ENCODE measurements at regions not wholly inside any gene's neighbourhood (a gene's known extent, or its start where the extent isn't known, plus 50 kb on each side); places are given as distances from the start of the nearest gene placed in this dataset.
"Not testable (repeated sequence)": the region's sequence is repeated elsewhere in the genome, so short reads cannot be mapped to it uniquely, and the experiment has no call there.

DNA sequence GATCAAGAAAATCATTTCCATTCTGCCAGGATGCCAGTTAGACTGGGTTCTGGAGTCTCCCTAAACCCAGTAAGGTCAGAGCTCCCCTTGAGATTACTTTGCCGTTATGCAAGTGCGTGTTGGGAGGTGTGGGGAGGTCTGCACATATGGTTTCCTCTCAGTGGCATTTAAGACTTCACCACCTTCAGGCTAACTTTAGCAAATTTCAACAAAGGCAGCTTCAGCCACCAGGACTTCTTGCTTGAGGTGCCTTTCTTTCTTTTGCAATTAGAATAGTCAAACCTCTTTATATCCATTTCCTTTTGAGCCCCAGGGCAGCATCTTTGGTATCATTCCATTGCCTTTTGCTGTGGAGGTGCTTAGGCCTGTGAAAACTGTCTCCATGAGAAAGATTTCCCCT is 117.2 kb upstream of the CCND2 start:
- DNase-seq (ENCODE audit: low read depth), result no peak

DNA sequence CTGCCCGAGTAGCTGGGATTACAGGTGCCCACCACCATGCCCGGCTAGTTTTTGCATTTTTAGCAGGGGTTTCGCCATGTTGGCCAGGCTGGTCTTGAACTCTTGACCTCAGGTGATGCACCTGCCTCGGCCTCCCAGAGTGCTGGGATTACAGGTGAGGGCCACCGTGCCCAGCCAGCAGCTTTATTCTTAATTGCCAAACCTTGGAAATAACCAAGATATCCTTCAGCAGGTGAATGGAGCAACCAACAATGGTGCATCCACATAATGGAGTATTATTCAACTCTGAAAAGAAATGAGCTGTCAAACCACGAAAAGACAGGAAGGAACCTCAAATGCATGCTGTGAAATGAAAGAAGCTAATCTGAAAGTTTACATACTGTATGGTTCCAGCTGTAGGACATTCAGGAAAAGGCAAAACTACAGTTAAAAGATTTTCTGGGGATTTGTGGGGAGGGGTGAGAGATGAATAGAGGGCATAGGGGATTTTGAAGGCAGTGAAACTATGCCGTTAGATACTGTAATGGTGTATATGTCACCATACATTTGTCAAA is 118.8 kb upstream of the CCND2 start:
- DNase-seq (ENCODE audit: low read depth), result no peak

DNA sequence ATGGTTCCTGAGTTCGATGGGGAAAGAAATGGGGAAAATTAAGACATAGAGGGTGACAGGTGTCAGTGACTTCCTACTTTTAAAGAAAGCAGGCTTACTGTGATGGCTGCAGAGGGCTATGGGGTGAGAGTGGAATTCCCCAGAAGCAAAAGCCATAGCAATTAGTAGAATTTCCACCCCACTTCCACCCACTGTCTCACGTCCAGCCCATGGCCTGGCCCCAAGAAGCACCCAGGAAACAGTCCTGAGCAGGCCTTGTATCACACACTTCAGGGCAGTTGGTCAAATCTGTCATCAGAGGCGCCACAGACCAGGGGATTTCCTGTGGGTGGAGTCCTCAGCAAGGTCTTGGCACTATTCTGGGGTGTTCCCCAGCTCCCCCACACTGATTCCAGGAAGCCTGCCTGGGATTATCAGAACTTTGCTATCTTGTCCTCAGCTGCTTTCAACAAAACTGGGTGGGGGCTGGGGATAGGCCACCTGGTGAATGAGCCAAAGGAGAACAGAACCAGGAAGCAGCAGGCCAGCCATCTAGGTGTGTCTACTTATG is 120.1 kb upstream of the CCND2 start:
- no peak for DNase-seq (ENCODE audit: low read depth)

DNA sequence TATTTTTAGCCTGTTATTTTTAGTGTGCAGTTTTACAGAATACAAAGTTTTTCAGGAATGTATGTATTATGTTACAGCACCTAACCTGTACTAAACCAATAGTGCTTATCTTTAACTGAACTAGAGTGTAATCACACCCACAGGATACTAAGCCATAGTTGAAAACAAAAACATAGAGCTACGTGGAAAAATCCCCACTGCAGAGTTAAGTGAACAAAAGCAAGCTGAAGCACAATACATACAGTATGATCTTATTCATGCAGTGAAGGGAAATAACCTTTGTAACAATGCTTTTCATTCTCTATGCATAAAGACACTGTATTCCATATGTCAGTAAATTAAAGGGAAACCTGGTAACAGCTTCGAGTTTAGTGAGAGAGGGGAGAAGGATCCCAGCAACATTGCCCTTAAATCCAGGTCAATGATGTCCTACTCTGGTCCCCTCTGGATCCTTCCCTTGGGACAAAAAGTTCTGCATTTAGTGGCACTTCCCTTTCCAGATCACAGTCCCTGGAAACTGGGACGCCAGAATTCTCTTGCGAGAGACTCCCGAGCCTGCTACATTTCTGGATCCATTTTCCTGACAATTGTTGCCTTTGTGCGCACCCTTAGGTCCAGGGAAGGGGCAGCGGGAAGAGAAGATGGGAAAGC is 121.3 kb upstream of the CCND2 start:
- DNase-seq (ENCODE audit: low read depth), result no peak

DNA sequence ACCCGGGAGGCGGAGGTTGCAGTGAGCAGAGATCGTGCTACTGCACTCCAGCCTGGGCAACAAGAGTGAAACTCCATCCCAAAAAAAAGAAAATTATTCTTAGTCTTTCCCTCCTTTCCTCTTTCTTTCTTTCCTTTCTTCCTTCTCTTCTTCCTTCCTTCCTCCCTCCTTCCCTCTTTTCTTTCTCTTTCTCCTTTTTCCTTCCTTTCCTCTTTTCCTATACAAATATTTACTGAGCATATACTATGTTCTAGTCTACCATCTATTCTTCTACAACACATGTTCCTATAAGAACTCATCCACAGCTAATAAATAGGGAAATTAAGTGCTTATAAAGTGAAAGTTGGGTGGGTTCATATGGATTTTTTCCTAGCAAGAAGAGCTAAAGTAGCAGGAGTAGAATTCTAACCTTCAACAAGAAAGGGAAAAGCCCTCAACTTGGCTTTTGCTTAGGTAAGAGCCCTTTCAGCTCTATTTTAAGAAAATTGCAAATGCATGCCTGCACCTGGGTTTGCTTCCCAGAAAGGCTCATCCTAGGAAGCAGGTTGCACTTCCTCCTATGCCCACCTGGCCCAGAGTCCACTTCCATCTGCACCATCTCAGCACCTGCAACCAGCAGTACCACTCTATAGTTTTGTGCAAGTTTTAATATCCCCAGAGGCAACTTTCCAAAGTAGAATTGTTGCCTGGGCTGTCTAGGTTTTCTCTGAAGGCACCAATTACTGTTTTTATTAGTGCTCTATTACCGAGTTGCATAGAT is 122.0 kb upstream of the CCND2 start:
- DNase-seq (ENCODE audit: low read depth), result no peak

DNA sequence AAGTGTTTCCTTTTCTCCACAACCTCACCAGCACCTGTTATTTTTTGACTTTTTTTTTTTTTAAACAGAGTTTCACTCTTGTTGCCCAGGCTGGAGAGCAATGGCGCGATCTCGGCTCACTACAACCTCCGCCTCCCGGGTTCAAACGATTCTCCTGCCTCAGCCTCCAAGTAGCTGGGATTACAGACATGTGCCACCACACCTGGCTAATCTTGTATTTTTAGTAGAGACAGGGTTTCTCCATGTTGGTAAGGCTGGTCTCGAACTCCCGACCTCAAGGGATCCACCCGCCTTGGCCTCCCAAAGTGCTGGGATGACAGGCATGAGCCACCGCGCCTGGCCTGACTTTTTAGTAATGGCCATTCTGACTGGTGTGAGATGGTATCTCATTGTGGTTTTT is 123.2 kb upstream of the CCND2 start:
- DNase-seq (ENCODE audit: low read depth), result not testable (repeated sequence)

DNA sequence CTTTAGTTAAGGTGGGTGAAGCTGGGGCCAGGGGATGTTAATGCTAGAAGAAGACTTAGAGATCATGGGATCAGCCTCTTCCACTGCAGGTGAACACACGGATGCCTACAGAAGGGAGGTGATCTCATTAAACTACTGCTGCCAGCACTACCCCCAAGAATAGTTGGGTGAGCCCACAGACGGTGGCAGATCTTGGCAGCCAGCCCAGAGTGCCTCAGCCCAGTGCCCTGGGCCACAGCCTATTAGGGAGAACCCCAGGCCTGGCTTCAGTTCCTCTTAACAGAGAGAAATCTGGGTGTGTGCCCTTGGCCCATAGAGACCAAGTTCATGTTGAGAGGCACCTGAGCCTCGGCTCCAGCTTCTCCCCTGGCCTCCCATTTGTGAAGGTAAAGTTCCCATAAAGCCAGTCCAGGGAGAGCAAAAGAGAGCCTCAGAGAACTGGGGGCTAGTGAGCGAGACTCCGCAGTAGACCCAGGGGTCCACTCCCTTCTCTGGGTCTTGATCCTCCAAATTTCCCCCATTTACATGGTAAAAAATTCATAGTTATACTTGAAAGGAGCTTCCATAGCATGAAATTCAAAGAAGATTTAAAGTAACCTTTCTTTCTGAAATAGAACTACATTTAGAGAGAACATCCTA is 125.0 kb upstream of the CCND2 start:
- DNase-seq (ENCODE audit: low read depth), result no peak

DNA sequence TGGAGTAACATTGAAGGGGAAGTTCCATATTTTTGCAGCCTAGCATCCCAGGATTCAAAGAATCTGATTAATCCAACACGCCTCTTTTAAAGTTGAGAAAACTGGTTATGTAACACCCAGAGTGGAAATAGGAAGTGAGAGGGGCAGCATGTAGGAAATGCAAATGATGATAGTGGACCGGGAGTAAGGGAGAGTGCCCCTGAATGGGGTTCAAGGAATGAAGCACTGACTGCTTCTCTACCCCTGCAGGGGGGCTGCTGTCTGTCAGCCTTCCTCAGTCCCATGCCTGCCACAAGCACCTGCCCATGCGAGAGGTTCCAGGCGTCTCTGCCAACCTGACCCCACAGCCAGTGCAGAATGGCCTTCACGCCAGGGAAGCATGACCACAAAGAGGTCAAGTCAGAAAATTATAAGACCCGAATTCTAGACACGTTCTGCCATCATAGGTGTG is 126.5 kb upstream of the CCND2 start:
- no peak for DNase-seq (ENCODE audit: low read depth)

DNA sequence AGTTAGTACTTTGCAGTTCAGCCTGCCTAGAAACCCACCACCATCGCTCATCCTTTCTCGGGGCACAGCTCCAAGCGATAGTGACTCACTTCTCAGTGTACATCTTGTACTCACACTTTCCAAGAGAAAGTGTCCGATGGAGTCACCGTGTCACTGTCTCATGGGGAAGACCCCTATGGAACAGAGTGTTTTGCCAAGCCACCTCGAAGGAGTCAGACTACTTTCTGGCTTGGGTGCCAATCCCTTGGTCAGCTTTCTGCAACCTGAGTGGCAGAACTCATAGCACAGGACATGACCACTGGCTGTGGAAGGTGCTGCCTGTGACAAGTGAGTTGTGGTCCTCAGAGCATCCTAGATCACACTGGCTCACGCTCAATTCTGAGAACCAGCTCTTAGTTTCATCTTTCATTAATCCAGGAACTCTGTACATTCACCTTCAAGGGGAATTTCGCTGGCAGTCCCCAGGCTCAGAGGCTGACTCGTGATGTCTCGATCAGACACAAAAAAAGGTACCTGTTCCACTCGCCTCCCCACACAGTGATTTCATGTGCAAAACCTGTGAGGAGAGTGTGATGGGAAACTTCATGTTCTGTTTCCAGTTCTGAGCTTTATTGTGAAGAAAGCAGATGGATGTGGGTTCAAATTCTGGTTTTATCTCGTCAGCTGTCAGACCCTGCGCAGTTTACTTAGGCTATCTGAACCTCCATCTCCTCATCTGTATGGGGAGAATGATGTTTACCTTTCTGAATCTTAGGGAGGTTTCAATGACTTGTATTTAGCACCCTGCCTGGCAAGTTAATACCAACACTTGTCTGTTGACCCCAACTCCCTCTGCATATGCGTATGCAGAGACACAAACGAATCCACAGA is 127.3 kb upstream of the CCND2 start:
- DNase-seq (ENCODE audit: low read depth), result no peak

DNA sequence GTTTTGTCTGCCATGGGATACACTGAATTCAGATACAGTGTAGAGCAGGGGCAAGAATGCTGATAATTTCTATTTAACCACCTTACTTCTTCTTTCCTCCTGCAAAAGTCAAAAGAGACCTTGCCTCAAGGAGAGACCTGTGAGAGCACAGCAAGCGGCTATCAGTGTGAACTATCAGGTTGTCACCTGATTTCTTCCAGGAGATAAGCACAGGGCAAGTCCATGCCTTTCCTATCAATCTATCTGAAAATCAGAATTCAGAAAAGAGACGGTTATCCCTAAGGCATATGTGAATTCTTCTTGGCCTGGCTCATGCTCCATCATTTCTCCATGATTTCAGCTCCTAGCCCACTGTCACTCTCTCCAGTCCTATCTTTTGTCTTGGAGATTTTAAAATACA is 128.9 kb upstream of the CCND2 start:
- DNase-seq (ENCODE audit: low read depth), result no peak

DNA sequence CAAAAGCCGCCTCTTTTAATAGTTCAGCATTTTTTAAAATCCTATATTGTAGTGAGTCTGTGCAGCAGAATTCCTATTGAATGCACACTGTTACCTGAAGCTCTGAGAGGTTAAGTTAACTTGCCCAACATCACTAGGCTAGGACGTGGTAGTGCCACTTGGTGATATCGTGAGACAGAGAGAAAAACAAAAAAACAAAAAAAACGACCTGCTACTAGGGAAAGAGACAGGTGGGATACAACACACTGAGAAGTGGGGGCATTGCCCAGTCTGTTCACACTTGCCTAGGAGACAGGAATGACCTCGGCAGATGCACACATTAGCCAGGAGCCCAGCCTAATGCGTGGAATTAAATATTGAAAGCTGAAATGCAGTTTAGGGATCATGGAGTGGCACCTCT is 129.7 kb upstream of the CCND2 start:
- DNase-seq (ENCODE audit: low read depth), result no peak

DNA sequence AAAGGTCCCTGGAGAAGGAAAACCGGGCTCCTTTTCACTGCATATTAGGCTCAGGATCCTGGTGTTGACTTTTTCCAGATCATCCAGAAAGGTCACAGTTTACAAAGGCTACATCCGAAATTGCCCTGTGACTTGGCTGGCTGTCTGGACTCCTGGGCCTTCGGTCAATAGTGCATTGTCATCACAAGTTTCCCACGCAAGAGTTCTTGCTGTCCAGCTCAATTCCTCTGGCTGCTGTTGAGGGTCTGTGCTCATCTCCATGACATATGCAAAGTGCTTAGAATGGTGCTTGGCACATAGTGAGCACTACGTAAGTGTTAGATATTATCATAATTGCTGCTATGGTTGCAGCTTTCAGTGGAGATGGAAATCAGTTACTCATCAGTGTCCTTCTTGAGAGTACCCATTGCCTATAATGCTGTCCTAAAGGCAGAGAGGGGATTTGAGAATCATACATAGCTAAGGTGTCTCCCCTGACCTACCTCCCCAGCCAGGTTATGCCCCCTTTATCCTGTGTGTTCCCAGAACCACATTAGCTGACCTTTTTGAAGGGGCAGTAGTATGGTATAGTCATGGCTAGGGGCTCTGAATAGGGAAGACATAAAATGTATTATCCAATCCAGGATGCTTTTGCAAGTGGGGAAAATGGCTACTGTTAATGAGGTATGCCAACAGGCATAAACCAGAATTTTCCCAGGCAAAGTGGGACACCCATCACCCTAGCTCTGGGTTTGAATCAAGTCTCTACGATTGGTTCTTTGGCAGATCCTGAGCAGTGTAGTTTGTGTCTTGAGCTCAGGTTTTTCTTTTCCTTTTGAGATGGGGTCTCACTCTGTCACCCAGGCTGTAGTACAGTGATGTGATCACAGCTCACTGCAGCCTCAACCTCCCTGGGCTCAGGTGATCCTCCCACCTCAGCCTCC is 132.0 kb upstream of the CCND2 start:
- no peak for DNase-seq (ENCODE audit: low read depth)

DNA sequence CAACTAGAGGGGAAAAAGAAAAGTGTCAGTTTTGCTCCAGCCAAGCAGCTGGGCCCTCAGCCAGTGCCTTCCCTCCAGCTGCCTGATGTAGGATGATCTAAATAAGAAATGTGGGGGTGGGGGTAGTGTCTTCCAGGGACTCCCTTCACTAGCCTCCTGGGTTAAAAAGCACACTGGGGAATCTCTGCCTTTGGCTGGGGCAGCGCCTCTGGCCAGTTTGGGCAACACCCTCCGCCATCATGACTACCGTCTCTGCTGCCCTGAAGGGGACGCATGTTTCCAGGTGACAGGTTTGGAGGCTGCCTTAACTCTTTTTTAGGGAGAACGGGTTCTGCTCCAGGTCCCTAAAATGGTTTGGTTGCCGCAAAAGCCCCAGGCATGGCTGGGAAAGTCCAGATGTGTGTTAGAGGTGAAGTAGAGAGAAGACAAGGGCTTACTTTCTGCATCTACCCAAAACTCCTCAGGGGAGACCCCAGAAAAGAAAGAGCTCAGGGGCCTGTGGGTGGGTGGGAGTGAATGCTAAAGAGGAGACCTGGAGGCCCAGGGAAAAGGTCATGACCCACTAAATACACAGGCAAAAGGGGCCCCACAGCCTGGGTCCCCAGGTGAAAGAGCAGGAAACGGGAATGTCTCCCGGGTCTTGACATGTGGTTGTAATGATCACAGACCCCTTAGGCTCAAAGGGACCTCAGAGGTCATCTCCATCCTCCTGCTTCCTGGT is 132.8 kb upstream of the CCND2 start:
- no peak for DNase-seq (ENCODE audit: low read depth)

DNA sequence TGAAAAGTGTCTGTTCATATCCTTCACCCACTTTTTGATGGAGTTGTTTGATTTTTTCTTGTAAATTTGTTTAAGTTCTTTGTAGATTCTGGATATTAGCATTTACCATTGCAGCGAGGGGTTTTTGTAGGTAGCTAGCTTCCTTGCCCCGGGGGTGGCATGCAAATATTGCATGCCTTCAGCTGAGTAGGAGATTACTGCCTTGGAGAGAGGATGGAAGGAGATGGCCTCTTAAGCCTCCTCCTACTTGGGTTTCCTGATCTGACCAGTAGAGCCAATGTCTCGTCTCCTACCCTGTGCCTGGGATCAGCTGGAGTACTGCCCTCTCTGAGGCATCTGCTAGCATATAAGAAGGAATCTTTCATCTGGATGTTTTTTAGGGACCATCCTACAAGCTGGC is 134.4 kb upstream of the CCND2 start:
- no peak for DNase-seq (ENCODE audit: low read depth)

DNA sequence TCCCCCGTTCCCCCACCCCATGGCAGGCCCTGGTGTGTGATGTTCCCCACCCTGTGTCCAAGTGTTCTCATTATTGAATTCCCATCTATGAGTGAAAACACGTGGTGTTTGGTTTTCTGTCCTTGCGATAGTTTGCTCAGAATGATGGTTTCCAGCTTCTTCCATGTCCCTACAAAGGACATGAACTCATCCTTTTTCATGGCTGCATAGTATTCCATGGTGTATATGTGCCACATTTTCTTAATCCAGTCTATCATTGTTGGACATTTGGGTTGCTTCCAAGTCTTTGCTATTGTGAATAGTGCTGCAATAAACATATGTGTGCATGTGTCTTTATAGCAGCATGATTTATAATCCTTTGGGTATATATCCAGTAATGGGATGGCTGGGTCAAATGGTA is 135.0 kb upstream of the CCND2 start:
- not testable (repeated sequence) for DNase-seq (ENCODE audit: low read depth)

DNA sequence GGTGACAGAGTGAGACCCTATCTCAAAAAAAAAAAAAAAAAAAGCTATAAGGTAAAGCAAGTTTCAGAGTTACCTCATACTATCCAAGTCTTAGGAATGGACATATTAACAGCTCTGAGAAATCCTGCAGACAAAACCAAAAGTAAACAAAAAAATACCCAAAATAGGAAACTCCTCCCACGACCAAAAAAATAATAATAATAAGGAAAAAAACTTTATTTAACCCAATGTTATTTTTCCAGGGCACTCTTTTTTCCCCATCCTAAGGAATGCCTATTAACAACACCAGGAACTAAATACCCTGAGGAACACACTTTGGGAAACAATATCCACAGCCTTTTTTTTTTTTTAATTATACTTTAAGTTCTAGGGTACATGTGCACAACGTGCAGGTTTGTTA is 135.5 kb upstream of the CCND2 start:
- no peak for DNase-seq (ENCODE audit: low read depth)

DNA sequence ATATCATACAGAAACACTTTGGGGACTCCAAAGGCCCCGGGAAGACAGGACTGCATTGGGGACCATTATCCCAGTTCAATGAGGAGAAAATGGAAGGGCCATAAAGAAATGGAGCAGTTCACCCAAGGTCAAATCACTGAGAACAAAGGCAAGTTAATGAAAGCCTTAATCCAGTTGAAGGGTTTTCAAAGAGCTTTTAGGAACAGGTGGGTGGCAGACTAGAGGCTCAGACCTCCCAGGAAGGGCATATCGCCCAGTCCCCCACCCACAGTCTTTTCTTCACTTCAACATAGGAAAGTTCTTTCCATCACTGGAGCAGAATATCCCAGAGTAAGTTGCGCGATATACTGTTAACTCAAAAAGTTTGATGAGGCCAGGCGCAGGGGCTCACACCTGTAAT is 136.1 kb upstream of the CCND2 start:
- DNase-seq (ENCODE audit: low read depth), result no peak

DNA sequence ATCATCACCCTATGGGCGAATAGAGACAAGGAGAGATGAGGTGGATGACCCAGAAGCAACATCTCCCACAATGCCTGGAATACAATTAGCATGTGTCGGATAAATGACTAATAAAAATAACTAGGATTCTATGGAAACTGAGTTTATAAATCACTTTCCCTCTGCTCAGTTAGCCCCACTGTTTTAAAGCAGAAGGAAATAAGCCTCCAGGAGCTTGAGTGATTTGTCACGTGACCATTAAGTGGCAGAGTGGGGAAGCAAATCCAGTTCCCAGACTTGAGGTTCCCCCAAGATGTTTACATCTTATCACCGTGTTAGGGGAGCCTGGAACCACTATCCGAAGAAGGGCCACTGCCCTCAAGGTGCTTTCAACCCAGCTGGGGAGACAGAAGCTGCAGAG is 136.5 kb upstream of the CCND2 start:
- DNase-seq (ENCODE audit: low read depth), result no peak

DNA sequence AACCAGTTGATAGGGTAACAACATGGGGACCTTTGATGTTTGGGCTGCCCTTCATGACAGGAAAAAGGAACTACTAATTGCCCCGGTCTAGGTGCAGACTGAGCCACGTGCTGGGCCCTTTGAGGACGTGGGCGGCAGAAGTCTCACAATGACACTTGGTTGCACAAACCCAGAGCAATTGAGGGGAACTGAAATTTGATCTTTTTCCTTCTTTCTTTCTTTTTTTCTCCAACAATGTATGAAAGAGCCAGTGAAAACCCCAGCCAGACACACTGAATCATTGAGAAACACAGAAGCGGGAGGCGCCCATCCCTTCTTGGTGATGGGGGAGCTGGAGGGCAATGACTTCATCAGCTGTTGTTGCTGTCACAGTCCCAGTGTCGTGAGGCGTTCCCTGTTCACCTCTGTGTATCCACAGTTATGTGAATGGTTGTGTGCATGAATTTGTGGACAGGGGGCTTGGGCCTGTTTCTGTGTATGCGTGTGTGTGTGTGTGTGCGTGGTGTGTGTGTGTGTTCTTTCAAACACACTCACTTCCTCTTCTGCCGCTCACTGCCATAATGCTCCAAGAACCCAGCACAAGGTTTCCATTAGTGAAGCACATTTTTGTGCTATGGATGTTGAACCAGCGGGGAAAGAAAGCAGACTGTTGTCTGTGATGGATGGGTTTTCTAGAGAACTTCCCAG is 137.5 kb upstream of the CCND2 start:
- DNase-seq (ENCODE audit: low read depth), result no peak
